GM18508 (cell line): ENCODE measurements at regions not wholly inside any gene's neighbourhood (a gene's known extent, or its start where the extent isn't known, plus 50 kb on each side); places are given as distances from the start of the nearest gene placed in this dataset.

ENCODE experiments used
- ATAC-seq: cut with Tn5 transposase; IDR thresholded peaks from one replicate; pipeline ENCODE4 v1.9.1; 2021; ENCODE audit warnings: moderate number of reproducible peaks; ENCODE audit not compliant: insufficient read depth, unreplicated experiment

DNA sequence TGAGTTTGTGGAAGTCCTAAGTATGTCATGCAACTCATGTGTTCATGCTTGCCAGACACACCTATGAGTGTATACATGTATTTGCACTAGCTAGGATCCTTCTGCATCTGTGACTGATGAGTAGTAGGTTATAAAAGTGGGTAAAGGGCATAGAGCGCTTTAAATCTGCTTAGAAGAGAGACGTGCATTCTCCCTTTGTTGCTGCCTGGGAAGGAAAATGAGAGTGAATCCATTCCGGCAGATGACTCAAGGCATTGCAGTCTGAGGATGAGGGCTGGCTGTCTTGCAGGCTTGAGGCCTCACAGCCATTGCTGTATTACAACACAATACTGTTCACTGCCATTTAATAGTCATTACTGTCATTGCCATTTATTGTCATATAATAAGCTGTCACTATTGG, 120.8 kb upstream of the UMPS start:
- no peak for ATAC-seq

DNA sequence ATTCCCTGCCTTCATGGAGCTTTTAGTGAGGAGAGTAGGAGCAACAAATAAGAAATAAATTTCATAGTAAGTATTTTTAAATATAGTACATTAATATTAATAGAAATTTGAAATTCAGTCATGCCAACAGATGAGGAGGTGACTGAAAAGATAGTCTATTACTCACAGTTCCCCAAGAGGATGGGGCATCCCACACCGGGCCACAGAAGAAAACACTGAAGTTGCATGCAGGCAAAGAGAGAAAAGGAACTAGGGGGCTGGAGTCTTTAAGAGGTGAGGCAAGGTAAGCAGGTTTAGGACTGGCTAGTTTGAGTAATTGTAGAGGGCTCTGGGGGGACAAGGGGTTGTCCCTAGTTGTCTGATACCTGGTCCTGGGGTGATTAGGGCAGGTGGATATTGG, 120.1 kb upstream of the UMPS start:
- ATAC-seq = no peak

DNA sequence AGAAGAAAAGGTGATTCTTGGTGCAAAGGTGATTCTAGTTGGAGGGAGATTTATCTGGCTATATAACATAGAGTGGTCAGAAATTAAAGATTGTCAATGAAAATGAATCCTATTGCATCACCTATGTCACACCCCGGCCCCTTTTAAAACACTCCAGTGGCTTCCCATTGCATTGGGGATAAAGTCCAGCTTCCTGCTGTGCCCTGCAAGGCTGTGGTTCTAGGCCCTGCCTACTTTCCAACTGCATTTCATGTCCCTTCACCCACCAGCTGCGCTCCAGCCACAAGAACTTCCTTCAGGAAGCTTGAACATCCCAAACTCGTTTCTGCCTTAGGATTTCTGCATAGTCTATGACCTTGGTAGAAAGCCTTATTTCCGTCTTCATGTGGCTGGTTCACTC, 118.7 kb upstream of the UMPS start:
- ATAC-seq = no peak

DNA sequence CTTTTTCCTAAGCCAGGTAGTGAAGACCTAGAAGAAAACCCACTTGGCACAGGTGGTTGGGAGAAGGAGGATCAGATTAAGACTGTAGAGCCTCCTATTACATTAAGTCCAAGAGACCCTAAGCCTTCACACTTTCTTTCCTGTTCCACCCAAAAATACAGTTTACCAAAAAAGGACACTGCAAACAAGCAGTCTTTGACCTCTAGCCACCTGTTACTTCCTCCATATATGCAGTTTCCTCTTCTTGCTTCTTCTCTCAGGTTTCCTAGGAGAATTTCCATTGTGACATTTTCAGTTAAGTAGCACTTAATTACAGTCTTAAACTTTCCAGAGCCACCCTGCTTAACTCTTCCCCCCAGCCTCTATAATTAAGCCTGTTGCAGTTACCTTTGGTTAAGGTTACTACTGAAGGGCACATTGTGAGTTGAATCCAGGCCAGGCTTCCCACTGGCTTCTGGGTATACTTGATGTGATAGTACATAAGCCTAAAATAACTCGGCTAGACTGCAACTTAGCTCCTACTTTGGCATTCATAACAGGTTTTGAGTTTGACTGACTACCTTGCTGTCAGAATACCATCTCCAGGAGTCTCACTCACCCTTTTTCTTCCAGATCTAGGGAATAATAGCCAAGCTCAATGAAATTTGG, 114.2 kb upstream of the UMPS start:
- ATAC-seq = no peak

DNA sequence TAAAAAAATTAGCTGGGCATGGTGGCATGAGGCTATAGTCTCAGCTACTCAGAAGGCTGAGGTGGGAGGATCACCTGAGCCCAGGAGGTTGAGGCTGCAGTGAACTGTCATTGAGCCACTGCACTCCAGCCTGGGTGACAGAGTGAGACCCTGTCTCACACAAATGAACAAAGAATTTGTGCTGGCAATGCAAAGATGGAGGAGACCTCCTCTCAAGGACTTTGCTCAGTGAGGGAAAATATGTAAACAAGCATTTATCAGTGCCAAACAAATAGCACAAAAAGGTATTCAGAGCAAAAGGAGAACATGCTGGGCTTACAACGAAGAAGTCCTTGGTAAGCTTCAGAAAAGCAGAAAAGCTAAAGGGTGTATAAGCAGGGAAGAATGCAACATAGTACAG, 113.1 kb upstream of the UMPS start:
- no peak for ATAC-seq

DNA sequence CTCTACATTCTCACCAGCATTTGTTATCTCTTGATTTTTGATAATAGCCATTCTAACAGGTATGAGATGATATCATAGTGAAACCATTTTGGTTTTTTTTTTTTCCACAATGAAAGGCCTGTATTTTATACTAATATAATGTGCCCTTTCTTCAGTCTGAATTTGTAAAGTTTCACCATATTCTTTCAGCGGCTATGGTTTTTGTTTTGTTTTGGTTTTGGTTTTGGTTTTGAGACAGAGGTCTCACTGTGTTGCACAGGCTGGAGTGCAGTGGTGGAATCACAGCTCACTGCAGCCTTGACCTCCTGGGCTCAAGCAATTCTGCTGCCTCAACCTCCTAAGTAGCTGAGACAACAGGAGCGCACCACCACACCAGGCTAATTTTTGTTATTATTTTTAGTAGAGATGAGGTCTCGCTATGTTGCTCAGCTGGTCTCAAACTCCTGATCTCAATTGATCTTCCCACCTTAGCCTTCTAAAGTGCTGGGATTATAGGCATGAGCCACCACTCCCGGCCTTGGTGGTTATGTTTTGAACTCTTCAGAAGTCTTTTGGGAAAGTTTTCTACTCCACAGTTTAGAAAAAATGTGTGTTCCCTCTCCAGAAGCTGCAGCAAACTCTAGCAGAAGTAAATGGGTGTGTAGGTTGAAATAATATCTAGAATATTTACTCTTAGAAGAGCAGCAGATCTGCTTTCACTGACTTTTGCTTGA, 110.2 kb upstream of the UMPS start:
- no peak for ATAC-seq

DNA sequence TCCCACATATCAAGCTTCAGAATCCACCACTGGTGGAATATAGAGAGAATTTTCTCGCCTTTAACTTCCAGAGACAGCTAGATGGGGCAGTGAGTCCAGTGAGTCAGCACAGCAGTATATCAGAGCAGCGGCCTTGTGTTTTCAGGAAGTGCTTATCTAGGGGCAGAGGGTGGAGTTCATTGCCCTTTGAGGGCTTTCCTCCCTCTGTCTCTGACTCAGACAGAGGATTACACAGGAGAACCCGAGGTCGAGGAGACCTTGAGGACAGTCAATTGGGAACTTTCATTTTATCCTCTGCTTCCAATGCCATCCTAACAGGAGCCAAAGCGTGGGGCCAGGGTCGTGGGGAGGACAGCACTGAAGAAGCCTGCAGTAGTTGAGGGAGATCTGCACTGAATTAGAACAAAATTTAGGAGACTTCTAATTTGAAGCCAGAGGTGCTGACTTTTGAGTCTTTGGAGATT, 109.6 kb upstream of the UMPS start:
- ATAC-seq = no peak

DNA sequence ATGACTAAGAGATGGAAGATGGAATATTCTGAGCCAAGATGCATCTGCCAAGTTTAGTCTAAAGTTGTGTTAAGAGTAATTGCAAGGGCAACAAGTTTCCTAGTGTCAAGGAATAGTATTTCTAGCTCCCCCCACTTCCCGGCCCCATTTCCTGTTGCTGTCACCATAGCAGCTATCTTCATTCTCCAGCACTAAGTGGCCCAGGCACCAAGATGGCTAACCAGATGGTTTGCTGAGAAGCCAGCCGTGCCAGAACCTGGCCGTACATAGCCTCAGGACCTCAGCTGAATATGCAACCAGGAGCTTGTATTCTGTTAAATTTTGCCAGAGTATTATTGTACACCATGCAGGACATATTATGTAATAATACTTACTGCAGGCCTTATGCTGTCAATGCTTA, 108.8 kb upstream of the UMPS start:
- no peak for ATAC-seq

DNA sequence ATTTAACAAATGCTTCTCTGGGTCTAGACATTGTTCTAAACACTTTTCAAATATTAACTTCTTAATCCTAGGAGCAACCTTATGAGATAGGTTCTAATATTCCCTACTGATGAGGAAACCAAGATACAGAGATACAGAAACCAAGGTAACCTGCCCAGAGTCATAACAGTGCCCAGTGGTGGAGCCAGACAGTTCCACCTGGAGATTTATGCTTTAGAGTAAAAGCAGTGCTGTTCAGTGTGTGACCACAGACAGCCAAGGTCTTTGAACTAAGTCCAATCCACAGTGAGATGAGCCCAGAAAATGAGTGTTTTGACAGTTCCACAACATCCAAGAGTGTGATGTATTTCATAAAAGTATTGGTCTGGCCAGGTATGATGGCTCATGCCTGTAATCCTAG, 105.2 kb upstream of the UMPS start:
- ATAC-seq = no peak

DNA sequence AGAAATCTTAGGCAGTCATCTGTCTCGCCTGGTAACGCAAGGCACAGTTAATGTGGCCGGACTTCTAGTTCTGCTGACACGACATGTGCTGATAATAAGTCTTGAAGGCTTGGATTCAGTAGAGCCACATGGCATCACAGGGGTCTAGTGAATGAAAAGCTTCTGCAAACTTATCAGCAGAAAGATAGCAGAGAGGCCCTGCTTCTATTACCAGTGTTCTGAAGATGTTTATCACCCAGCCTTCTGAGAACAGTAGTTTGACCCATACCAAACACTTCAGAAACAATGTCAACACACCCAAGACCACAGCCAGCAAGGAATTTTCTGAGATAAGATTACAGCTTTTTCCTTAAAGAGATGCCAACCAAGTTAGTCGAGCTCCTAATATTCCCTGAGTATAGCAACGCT, 102.7 kb upstream of the UMPS start:
- ATAC-seq = no peak

DNA sequence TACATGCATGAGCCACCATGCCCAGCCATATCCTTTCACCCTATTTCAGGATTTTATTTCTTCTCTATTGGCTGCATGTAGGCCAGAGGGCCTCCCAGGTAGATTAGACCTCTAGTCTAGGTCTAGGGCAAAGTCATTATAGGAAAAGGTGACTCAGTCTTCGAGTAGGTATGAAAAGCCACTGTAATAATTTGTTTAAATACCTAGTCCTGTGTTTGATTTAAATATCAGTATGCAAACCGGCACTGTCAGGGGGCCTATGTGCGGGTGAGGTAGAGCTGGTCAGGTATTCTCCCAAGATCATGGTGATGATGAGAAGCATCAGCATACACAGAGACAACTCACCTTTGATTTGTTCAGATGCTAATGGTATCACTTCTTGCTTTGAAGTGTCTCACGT, 101.4 kb upstream of the UMPS start:
- no peak for ATAC-seq

DNA sequence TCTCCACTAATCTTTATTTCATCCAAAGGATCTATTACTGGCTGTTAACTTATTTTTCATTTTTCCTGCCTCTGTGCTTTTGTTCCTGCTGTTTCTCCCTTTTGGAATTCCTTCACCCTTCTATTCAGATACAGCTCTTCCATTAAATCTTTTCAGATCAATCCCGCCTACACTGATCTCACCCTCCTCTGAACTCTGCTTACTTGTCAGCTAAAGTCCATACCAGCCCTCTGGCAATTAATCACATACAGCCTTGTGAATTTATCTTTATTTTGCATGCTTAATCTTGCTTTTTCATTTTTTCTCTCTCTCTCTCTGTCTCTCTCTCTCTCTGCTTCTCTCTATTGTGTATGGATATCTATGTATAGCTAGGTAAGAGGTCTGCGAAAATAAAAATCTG, 100.8 kb upstream of the UMPS start:
- ATAC-seq = no peak

DNA sequence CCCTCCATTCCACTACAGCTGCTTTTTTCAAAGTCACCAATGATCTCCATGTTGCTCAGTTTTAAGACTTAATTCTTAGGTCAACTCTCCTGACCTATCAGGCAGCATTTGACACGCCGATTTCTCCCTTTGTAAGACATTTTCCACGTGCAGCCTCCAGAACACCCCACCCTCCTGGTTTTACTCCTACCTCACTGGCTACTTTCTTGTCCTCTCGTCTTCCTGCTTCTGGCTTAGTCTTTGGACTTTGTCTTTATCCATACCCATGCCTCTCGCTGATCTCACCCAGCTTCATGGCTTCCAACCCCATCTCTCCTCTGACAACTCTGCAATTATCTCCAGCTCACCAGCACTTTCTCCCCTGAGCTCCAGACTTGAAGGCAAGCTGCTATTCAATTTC, 99.3 kb upstream of the UMPS start:
- ATAC-seq = no peak

DNA sequence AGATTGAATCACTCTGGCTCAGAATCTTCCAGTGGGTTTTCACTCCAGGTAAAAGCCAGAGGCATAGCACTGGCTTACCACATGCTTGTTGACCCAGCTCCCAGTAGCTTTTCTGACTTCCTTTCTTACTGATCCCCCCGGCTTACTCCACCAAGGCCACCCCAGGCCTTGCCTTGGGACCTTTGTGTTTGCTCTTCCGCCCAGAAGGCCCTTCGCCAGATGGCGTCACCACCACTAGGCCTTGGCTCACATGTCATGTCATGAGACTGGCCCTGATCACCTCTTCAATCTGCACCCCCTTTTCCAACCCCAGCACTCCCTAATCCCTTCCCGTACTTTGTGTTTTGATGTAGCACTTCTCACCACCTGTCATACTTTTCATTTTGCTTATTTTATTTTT, 98.5 kb upstream of the UMPS start:
- no peak for ATAC-seq

DNA sequence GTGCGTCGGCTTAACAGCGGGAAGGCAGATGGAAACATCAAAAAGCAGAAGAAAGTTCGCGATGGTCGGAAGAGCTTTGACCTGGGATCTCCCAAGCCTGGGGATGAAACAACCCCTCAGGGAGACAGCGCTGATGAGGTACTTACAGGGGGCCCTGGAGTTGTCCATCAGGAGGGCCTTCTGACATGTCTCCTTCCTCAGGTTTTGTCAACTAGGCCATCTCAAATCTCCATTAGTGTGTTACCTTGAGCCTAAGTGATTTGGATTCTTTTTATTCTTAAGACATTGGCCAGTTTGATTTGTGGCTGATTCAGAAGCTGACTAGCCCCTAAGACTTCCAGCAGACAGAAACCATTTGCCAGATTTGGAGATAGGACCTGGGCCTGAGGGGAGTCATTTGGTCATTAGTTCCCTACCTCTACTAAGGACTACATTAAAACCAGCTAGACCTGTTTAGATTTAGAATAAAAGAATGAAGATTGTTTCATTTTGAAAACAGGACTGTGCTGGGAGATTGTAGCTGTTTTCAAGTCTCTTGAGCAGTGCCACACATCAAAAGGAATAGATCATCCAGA, 97.6 kb upstream of the UMPS start:
- no peak for ATAC-seq

DNA sequence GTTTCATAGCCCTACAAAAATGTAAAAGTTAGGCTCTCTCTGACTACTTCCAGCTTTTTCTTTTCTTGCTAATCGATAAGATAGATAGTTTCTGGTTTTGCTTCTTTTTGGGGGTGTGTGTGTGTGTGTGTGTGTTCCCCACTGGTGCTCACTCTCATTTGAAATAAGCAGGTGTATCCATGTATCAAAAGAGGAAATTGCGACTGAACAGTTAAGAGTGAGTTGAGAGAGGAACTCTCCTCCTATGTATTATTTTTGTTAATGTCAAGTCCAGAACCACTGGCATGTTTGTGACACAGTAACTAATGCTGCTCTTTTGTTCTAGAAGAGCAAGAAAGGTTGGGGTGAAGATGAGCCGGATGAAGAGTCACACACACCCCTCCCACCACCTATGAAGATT, 96.7 kb upstream of the UMPS start:
- no peak for ATAC-seq

DNA sequence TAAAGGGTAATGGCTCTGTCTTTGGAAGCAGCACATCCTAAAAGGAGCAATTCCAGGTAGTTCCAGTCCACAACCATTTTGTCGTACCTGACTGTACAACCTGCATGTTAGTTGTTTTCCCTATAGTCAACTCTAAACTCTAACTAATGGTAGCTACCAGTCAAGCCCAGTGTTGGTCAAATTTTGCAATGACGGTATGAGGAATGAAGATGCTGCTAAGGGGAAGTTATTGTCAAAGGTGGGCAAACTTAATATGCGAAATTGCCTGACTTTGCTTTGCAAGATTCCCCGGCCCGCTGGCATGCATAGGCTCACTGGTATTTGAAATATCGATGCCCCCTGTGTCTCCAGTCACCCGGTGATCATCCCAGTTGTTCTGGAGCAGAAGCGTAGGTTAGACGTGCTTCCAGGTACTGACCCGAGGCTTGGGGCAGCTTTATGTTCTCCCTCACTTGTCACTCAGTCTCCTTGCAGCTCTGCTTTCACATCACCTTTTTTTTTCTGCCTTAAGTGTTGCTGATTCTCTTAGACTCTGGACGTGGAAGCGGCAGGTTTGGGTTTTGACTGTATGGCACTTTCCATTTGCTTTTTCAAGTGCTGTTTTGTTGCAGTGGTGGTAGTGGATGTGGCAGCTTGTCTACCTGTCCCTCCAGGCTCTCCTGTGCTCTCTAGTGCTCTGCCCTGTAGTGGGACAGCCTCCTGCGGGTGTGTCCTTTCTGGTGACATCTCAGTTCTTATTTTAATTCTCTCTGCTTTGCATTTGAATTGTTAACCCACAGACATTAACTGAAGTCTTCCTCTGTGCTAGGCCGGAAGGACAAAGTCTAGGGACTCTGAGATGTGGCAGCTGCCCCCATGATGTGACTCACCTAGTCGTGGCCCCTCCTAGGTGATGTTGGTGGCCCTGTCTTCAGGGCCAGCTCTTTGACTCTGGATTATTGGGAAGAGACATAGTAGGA, 95.8 kb upstream of the UMPS start:
- ATAC-seq = no peak

DNA sequence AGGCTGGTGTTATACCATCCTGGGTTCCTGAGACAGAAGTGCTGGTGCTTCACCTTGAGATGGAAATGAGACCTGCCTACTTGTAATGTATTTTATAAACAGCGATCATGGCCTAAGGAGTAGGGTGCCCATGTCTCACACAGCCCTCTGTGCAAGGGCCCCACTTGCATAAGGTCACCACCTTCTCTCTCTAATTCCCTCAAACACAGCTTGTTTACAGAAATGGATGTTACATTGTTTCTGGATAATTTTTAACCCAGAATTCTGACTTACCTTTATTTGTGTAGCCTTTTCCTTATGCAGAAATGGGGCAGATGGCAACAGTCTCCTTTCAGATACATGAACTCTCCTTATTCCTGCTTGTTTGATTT, 95.1 kb upstream of the UMPS start:
- ATAC-seq = no peak

DNA sequence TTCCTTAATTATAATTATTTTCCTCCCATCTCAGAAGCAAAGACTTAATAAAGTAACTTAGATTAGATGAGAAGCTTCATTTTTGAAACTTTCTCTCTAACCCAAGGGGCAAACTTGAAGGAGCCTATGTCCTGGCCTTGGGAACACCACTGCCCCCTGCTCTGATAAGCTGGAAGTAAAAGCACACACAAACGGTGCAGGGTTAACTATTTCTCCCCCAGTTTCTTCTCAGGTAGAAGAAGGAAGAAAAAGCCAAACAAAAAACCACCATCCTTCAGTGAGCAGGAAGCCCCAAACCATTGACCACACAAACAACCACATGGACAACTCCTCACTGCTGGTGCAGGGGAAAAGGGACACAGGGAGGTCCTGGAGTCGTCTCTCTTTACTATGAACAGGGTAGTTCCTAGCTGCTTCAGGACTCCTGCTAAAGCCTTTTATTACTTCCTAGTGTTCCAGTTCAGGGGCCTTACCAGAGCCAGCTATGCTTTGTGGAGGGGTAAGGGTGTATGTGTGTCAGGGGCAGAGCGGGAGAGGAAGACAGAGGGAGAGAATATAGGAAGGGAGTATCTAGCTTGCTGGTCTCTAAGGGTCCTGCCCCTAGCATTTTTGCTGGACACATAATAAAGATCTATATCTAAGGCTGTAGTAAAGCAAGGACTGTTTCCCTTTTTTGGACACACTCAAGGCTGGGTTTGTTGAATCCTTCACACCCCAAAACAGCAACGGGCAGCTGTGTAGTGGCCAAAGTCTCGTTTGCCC, 94.0 kb upstream of the UMPS start:
- ATAC-seq = no peak

DNA sequence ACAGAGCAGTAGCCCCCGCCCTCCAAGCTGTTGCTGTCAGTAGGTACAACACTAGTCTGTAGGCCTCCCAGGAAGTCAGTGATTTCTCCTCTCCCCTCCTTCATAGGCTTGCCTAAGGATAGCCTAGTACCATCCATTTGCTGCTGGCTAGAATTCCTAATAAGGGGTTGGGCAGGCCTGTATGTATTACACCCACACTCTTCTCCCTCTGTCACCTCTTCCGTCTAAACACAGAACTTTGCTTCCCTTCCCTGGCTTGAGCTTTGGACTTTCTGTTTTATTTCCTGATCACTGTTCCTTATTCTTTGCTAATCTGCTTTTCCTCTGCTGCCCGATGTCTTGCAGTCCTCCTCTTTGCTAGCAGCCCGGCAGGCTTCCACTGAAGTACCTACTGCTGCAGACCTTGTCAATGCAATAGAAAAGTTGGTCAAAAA, 93.4 kb upstream of the UMPS start:
- ATAC-seq = no peak
